ENCODE measurements at regions not wholly inside any gene's neighbourhood (a gene's known extent, or its start where the extent isn't known, plus 50 kb on each side); places are given as distances from the start of the nearest gene placed in this dataset.
A peak's percentile ranks its signal among the peaks of the same experiment; 100 is the strongest.

- peak; percentile 57 for TF ChIP-seq RAD21 (IDR thresholded peaks at IDR 0.05; ENCODE audit: low read length)
- peak; percentile 53 for TF ChIP-seq CTCF (conservative IDR thresholded peaks at IDR 0.05; ENCODE audit: low read depth, low read length)
- peak; percentile 49; the same call in 1 of the 2 replicates for TF ChIP-seq SMC3 (IDR thresholded peaks at IDR 0.05; ENCODE audit: low read depth, low read length)
- no peak for TF ChIP-seq MAFK (IDR thresholded peaks at IDR 0.05; ENCODE audit: low read depth, low read length)
- intact Hi-C loops (cut with micrococcal nuclease) (loop anchor here (5.0 kb wide), 1 partner anchor 851 kb away; no protein-coding TSS in a partner anchor), in situ Hi-C loops (cut with MboI; ENCODE audit: low sequenced_read_pairs) (no loop called here), dilution Hi-C loops (cut with HindIII; ENCODE audit: low sequenced_read_pairs, unreplicated experiment) (no loop called here)
- Histone ChIP-seq H2BK5ac (ENCODE audit: low read depth, low read length, poor library complexity, severe bottlenecking) (no peak overlapping the region), H4K5ac (ENCODE audit: low read depth, low read length) (no peak overlapping the region), H3K27me3 (ENCODE audit: control insufficient read depth, insufficient read depth, low read length) (no peaks in the 10 kb centered on the region), H3K4ac (ENCODE audit: low read depth, low read length) (no peak overlapping the region), H3K23ac (ENCODE audit: low read depth, low read length) (no peak overlapping the region), H4K8ac (ENCODE audit: low read depth in 2 of 2, low read length in 2 of 2) (no peak overlapping the region), H3K9me3 (ENCODE audit: control insufficient read depth, insufficient read depth, low read length) (no peaks in the 10 kb centered on the region), H2BK15ac (ENCODE audit: low read depth, low read length) (no peak overlapping the region), H4K91ac (ENCODE audit: insufficient read depth, low read depth, low read length) (no peak overlapping the region), H2AK9ac (replicated peaks; ENCODE audit: low read depth, low read length, poor library complexity) (no peak overlapping the region), H3K36me3 (ENCODE audit: control insufficient read depth, insufficient read depth, low read length) (no peaks in the 10 kb centered on the region), H3K56ac (ENCODE audit: extremely low read depth, insufficient read depth, low read length) (no peak overlapping the region), H3K4me2 (ENCODE audit: low read depth, low read length) (no peak overlapping the region), H3K27ac (ENCODE audit: insufficient read depth, low read length) (no peak overlapping the region), H3K9ac (ENCODE audit: low read depth, low read length) (no peak overlapping the region), H2AFZ (replicated peaks; ENCODE audit: low read length, poor library complexity) (no peak overlapping the region), H4K20me1 (ENCODE audit: insufficient read depth, low read length) (no peaks in the 10 kb centered on the region), H3K9me1 (ENCODE audit: insufficient read depth, low read length) (no peaks in the 10 kb centered on the region), H2BK20ac (ENCODE audit: low read depth, low read length) (no peak overlapping the region), H3K79me1 (ENCODE audit: low read depth in 1 of 2, low read length in 2 of 2) (no peaks in the 10 kb centered on the region), H3K4me1 (ENCODE audit: control insufficient read depth, insufficient read depth, low read length) (no peaks in the 10 kb centered on the region), H3K14ac (replicated peaks; ENCODE audit: low read depth, low read length) (no peak overlapping the region), H3K18ac (ENCODE audit: low read depth, low read length) (no peak overlapping the region), H3K4me3 (ENCODE audit: insufficient read depth, low read depth, low read length) (no peak overlapping the region), H2BK120ac (ENCODE audit: low read depth, low read length) (no peak overlapping the region), H2AK5ac (ENCODE audit: low read depth, low read length) (no peak overlapping the region)
- no TSS peak for BruUV-seq (replicated peaks)
- ATAC-seq (ENCODE audit: low read depth): no peak
- DNase-seq: no peak
- POLR2A ChIA-PET (ENCODE audit: unreplicated experiment): no interaction called here
- CTCF ChIA-PET: interaction anchor here (0.9 to 1.2 kb wide), 4 partner anchors 18 to 1370 kb away, joined by 3 to 4 read pairs (median 3); no protein-coding TSS in a partner anchor
- no CpG with 5 or more reads among the region's 3 CpGs for WGBS, 2 experiments (ENCODE audit: extremely low coverage in 2 of 2, insufficient read length in 1 of 2)
Observed at GRCh38 chr16:75801307-75801706, 75.0 kb upstream of the CPHXL start.

Measured in IMR-90 (cell line).